Endothelial cell of umbilical vein (primary cell): ENCODE measurements at regions not wholly inside any gene's neighbourhood (a gene's known extent, or its start where the extent isn't known, plus 50 kb on each side); places are given as distances from the start of the nearest gene placed in this dataset.

ENCODE experiments used
- BruUV-seq: library from RNA; stranded (reverse); fragments of 400-500 nt; replicated peaks from 2 replicates; lab custom pipeline; 2021; lab: Mats Ljungman, UMichigan
- CTCF ChIA-PET: fragments of 300-600, 350-600 bp; sonication (Branson Sonifier 250); formaldehyde crosslinking; loops from one replicate; lab custom pipeline; 2021; ENCODE audit warnings: antibody characterized with exemption, inconsistent platforms; lab: Charles Lee
- POLR2A ChIA-PET: fragments of 300-600, 350-600 bp; sonication (Branson Sonifier 250); formaldehyde crosslinking; loops from one replicate; lab custom pipeline; 2021; ENCODE audit warnings: antibody characterized with exemption, inconsistent platforms; lab: Charles Lee
- DNase-seq: peaks from one replicate; pipeline ENCODE4 v3.0.0-alpha.2; 2011; ENCODE audit warnings: low read depth, low spot score
- FAIRE-seq: peaks from 2 replicates; lab custom pipeline; 2011; peaks lifted over from hg19 to GRCh38; lab: Jason Lieb, UNC
- H2AFZ ChIP-seq: 2 replicates; pipeline ENCODE4 v1.6.0; 2012; ENCODE audit warnings: low read depth, low read length, control low read depth, inconsistent platforms
- H3K27ac ChIP-seq: 2 replicates; pipeline ENCODE4 v1.5.1; 2011; ENCODE audit warnings: low read depth, mild to moderate bottlenecking, control low read depth, low read length, moderate library complexity; ENCODE audit not compliant: insufficient read depth
- H3K27me3 ChIP-seq, 2 experiments: 2 replicates each; pipeline versions ENCODE4 v1.6.0 to v1.6.1; 2011; ENCODE audit warnings: low read length in 2 of 2, mixed read lengths in 1 of 2; ENCODE audit not compliant: control insufficient read depth in 2 of 2, insufficient read depth in 2 of 2
- H3K36me3 ChIP-seq, 2 experiments: 2 replicates in 1 of 2; 3 replicates in 1 of 2; pipeline ENCODE4 v1.5.1; 2011; ENCODE audit warnings: low read length in 2 of 2, mild to moderate bottlenecking in 1 of 2, moderate library complexity in 1 of 2; ENCODE audit not compliant: control insufficient read depth in 2 of 2, insufficient read depth in 2 of 2; ENCODE audit errors: extremely low read depth in 1 of 2
- H3K4me1 ChIP-seq: 3 replicates; pipeline ENCODE4 v1.5.1; 2011; ENCODE audit warnings: mild to moderate bottlenecking, low read length; ENCODE audit not compliant: control insufficient read depth, insufficient read depth; ENCODE audit errors: extremely low read depth
- H3K4me2 ChIP-seq: 2 replicates; pipeline ENCODE4 v1.6.1; 2011; ENCODE audit warnings: low read length, control low read depth, mixed read lengths; ENCODE audit not compliant: insufficient read depth
- H3K4me3 ChIP-seq, 3 experiments: fragments of 200-600 bp in 1 of 3; sonication (generic), shearing (Covaris generic) in 1 of 3; replicated peaks in 1 of 3; 2 replicates each; pipeline ENCODE4 v1.5.1; 2011 to 2016; ENCODE audit warnings: control low read depth in 3 of 3, low read length in 3 of 3, mild to moderate bottlenecking in 2 of 3, inconsistent platforms in 1 of 3, low read depth in 1 of 3, moderate library complexity in 1 of 3; ENCODE audit not compliant: insufficient read depth in 1 of 3
- H3K79me2 ChIP-seq: 2 replicates; pipeline ENCODE4 v1.6.0; 2012; ENCODE audit warnings: low read length, inconsistent platforms; ENCODE audit not compliant: control insufficient read depth, insufficient read depth
- H3K9ac ChIP-seq: replicated peaks from 2 replicates; pipeline ENCODE3; 2011; ENCODE audit warnings: low read length, control low read depth; ENCODE audit not compliant: insufficient read depth; ENCODE audit errors: extremely low read depth
- H3K9me1 ChIP-seq: replicated peaks from 3 replicates; pipeline ENCODE4 v1.6.0; 2011; ENCODE audit warnings: mild to moderate bottlenecking, low read length; ENCODE audit not compliant: control insufficient read depth, insufficient read depth; ENCODE audit errors: extremely low read depth
- H3K9me3 ChIP-seq: replicated peaks from 2 replicates; pipeline ENCODE4 v1.5.1; 2012; ENCODE audit warnings: low read length, inconsistent platforms; ENCODE audit not compliant: control insufficient read depth, insufficient read depth
- H4K20me1 ChIP-seq: replicated peaks from 2 replicates; pipeline ENCODE3; 2011; ENCODE audit warnings: mild to moderate bottlenecking, low read length; ENCODE audit not compliant: control insufficient read depth, insufficient read depth; ENCODE audit errors: extremely low read depth
- EZH2 ChIP-seq: IDR thresholded peaks from 2 replicates; pipeline ENCODE4 v1.6.1; 2012; ENCODE audit warnings: borderline replicate concordance, low read depth, mild to moderate bottlenecking, moderate library complexity, low read length, inconsistent platforms; ENCODE audit not compliant: severe bottlenecking
- FOS ChIP-seq: IDR thresholded peaks from 2 replicates; pipeline ENCODE4 v1.6.1; 2011; ENCODE audit warnings: mild to moderate bottlenecking, low read length, moderate library complexity, borderline replicate concordance; ENCODE audit not compliant: insufficient read depth
- GATA2 ChIP-seq: IDR thresholded peaks from 2 replicates; pipeline ENCODE4 v1.7.0; 2011; ENCODE audit warnings: low read depth, mild to moderate bottlenecking, moderate library complexity, mixed read lengths, low read length; ENCODE audit not compliant: insufficient read length, insufficient read depth
- JUN ChIP-seq: IDR thresholded peaks from 2 replicates; pipeline ENCODE4 v1.6.1; 2011; ENCODE audit warnings: borderline replicate concordance, low read depth; ENCODE audit not compliant: insufficient read length, insufficient read depth
- MYC ChIP-seq: IDR thresholded peaks from one replicate; pipeline ENCODE4 v1.6.1; 2011; ENCODE audit warnings: mild to moderate bottlenecking, low read depth, low read length
- POLR2A ChIP-seq: IDR thresholded peaks from 2 replicates; pipeline ENCODE4 v1.6.1; 2012; ENCODE audit warnings: low read depth, mild to moderate bottlenecking, control low read depth, low read length
- POLR2AphosphoS5 ChIP-seq: IDR thresholded peaks from 2 replicates; pipeline ENCODE4 v1.6.1; 2012; ENCODE audit warnings: low read depth, mild to moderate bottlenecking, control low read depth, low read length, moderate library complexity; ENCODE audit not compliant: insufficient read depth
- dilution Hi-C: fragments of 300-500 bp; cut with MboI; formaldehyde crosslinking; loops from one replicate; pipeline ENCODE4 v1.15.0; 2019; ENCODE audit warnings: low sequenced_read_pairs; ENCODE audit not compliant: extremely low pct_ligation_motif_present
- intact Hi-C: fragments of 100-400 bp; cut with micrococcal nuclease; formaldehyde crosslinking; loops from one replicate; pipeline ENCODE4 v1.10.0; 2022
- TF ChIP-seq, protein P1 (sequence below): IDR thresholded peaks from 2 replicates; pipeline ENCODE4 v1.6.1; 2011; ENCODE audit not compliant: insufficient read depth, insufficient read length
- TF ChIP-seq, protein P2 (sequence below), 2 donors: IDR thresholded peaks; 1 replicate in 1 of 2; 2 replicates in 1 of 2; pipeline ENCODE4 v1.5.1; 2011; ENCODE audit warnings: low read length in 2 of 2, mild to moderate bottlenecking in 2 of 2, moderate library complexity in 2 of 2, control low read depth in 1 of 2, inconsistent platforms in 1 of 2, low read depth in 1 of 2; ENCODE audit not compliant: insufficient read depth in 1 of 2; ENCODE audit errors: extremely low read depth in 1 of 2

DNA sequence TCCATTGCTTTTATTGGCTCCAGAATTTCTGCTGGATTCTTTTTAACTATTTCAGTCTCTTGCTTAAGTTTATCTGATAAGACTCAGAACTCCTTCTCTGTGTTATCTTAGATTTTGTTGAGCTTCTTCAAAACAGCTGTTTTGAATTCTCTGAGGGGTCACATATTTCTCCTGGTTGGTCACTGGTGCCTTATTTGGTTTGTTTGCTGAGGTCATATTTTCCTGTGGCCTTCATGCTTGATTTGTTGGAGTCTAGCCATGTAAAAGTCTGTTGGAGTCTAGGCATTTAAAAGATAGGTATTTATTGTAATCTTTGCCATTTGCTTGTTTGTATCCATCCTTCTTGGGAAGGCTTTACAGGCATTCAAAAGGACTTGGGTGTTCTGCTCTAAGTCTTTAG is 398.7 kb downstream of the DSEL start:
- ChIA-PET CTCF (no interaction called here), POLR2A (no interaction called here)
- peaks cover 0 to 1% of the 10 kb centered on the region in 2 experiments for H3K27me3 ChIP-seq
- H3K9ac ChIP-seq = no peak overlapping the region
- H3K36me3 ChIP-seq = no peaks in the 10 kb centered on the region
- no peaks in the 10 kb centered on the region for H3K4me1 ChIP-seq
- no peak overlapping the region for H3K27ac ChIP-seq
- no peak overlapping the region for H3K4me3 ChIP-seq
- H2AFZ ChIP-seq = no peak overlapping the region
- DNase-seq = no peak
- intact Hi-C loops (no loop called here), dilution Hi-C loops (no loop called here)
- H3K9me3 ChIP-seq = no peaks in the 10 kb centered on the region
- FAIRE-seq = no peak
- H3K9me1 ChIP-seq = no peaks in the 10 kb centered on the region
- no peak for TF ChIP-seq POLR2A
- no peak for TF ChIP-seq JUN
- TF ChIP-seq EZH2 = no peak
- TF ChIP-seq, protein P1, sequence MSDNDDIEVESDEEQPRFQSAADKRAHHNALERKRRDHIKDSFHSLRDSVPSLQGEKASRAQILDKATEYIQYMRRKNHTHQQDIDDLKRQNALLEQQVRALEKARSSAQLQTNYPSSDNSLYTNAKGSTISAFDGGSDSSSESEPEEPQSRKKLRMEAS = no peak
- TF ChIP-seq POLR2AphosphoS5 = no peak
- TF ChIP-seq MYC = no peak
- TF ChIP-seq GATA2 = no peak
- TF ChIP-seq, protein P2, sequence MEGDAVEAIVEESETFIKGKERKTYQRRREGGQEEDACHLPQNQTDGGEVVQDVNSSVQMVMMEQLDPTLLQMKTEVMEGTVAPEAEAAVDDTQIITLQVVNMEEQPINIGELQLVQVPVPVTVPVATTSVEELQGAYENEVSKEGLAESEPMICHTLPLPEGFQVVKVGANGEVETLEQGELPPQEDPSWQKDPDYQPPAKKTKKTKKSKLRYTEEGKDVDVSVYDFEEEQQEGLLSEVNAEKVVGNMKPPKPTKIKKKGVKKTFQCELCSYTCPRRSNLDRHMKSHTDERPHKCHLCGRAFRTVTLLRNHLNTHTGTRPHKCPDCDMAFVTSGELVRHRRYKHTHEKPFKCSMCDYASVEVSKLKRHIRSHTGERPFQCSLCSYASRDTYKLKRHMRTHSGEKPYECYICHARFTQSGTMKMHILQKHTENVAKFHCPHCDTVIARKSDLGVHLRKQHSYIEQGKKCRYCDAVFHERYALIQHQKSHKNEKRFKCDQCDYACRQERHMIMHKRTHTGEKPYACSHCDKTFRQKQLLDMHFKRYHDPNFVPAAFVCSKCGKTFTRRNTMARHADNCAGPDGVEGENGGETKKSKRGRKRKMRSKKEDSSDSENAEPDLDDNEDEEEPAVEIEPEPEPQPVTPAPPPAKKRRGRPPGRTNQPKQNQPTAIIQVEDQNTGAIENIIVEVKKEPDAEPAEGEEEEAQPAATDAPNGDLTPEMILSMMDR (IDR thresholded peaks at IDR 0.05; ENCODE audit: extremely low read depth in 1 of 2, insufficient read depth in 1 of 2, low read depth in 1 of 2, low read length in 2 of 2) = no peak
- no peak for TF ChIP-seq FOS
- BruUV-seq = no TSS peak
- H3K79me2 ChIP-seq = no peaks in the 10 kb centered on the region
- H4K20me1 ChIP-seq = no peaks in the 10 kb centered on the region
- no peak overlapping the region for H3K4me2 ChIP-seq
